ENCODE measurements at regions not wholly inside any gene's neighbourhood (a gene's known extent, or its start where the extent isn't known, plus 50 kb on each side); places are given as distances from the start of the nearest gene placed in this dataset.

- no peak overlapping the region for H2AFZ ChIP-seq (ENCODE audit: low read depth)
- H3K4me3 ChIP-seq (IDR thresholded peaks at IDR 0.05; ENCODE audit: insufficient read depth, low read depth, low read length), result no peak overlapping the region
- H3K4me1 ChIP-seq (ENCODE audit: low read depth, poor library complexity, severe bottlenecking), result no peaks in the 10 kb centered on the region
- H4K20me1 ChIP-seq (ENCODE audit: insufficient read depth), result no peaks in the 10 kb centered on the region
- TF ChIP-seq, protein P1, sequence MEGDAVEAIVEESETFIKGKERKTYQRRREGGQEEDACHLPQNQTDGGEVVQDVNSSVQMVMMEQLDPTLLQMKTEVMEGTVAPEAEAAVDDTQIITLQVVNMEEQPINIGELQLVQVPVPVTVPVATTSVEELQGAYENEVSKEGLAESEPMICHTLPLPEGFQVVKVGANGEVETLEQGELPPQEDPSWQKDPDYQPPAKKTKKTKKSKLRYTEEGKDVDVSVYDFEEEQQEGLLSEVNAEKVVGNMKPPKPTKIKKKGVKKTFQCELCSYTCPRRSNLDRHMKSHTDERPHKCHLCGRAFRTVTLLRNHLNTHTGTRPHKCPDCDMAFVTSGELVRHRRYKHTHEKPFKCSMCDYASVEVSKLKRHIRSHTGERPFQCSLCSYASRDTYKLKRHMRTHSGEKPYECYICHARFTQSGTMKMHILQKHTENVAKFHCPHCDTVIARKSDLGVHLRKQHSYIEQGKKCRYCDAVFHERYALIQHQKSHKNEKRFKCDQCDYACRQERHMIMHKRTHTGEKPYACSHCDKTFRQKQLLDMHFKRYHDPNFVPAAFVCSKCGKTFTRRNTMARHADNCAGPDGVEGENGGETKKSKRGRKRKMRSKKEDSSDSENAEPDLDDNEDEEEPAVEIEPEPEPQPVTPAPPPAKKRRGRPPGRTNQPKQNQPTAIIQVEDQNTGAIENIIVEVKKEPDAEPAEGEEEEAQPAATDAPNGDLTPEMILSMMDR (conservative IDR thresholded peaks at IDR 0.05; ENCODE audit: low read depth, low read length), result no peak
- no peaks in the 10 kb centered on the region for H3K79me2 ChIP-seq (ENCODE audit: insufficient read depth, low read depth)
- H3K36me3 ChIP-seq (ENCODE audit: insufficient read depth), result no peaks in the 10 kb centered on the region
- H3K9ac ChIP-seq, result no peak overlapping the region
- peaks cover 10% of the 10 kb centered on the region; the same call in 1 of the 2 replicates for H3K27me3 ChIP-seq (ENCODE audit: insufficient read depth, low read depth)
- no peak overlapping the region for H3K27ac ChIP-seq
- H3K4me2 ChIP-seq, result no peak overlapping the region
Observed at GRCh38 chr1:4118746-4119515, 218.9 kb upstream of the C1orf174 start.

GRCh38 chr1:4119516-4120220 is 219.6 kb upstream of the C1orf174 start:
- Histone ChIP-seq H3K27me3 (ENCODE audit: insufficient read depth, low read depth) (peaks cover 10% of the 10 kb centered on the region; the same call in 1 of the 2 replicates), H3K4me2 (no peak overlapping the region)

DNA sequence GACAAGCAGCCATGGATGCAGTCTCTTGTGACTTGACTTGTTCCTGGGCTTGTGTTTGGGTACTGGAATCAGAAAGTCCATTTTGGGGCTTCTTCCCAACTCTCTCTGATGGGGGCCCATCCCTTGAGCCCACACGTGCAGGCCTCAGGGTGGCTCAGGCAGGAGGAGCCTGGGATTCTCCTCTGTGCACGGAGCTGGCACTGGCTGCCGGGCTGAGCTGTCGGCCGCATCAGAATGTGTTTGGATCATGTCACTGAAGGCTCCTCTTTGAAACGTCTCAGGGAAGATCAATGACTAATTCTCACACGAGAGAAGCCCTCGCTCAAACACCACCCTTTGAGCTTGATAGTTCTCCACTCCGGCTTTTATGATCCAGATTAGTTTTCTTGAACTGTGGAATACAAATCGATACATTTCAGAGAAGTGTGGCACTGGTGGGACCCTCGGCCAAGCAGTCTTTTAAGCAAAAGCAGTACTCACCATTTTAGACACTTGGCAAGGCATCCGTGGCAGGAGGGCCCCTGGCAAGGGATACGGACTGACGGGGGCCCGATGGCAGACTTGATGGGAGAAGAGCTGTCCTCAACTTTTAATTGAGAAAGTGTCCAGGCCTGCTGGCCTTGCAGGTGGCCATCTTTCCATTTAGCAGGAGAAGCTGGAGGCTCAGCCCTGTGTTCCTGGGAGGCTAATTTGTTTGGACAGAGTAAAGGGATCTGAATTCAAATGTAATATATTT is 220.7 kb upstream of the C1orf174 start:
- no peak overlapping the region for H3K27ac ChIP-seq
- no peak overlapping the region for H3K4me3 ChIP-seq (IDR thresholded peaks at IDR 0.05; ENCODE audit: insufficient read depth, low read depth, low read length)
- H3K4me1 ChIP-seq (ENCODE audit: low read depth, poor library complexity, severe bottlenecking), result no peaks in the 10 kb centered on the region
- no peaks in the 10 kb centered on the region for H3K36me3 ChIP-seq (ENCODE audit: insufficient read depth)
- no peaks in the 10 kb centered on the region for H4K20me1 ChIP-seq (ENCODE audit: insufficient read depth)
- H3K79me2 ChIP-seq (ENCODE audit: insufficient read depth, low read depth), result no peaks in the 10 kb centered on the region
- TF ChIP-seq, protein P1 (conservative IDR thresholded peaks at IDR 0.05; ENCODE audit: low read depth, low read length), result no peak
- H3K27me3 ChIP-seq (ENCODE audit: insufficient read depth, low read depth), result peaks cover 10% of the 10 kb centered on the region; the same call in 1 of the 2 replicates
- no peak overlapping the region for H3K9ac ChIP-seq
- no peak overlapping the region for H3K4me2 ChIP-seq
- no peak overlapping the region for H2AFZ ChIP-seq (ENCODE audit: low read depth)

More at GRCh38 chr1:4119516-4120220, 219.6 kb upstream of the C1orf174 start:
- Histone ChIP-seq H2AFZ (ENCODE audit: low read depth) (no peak overlapping the region), H4K20me1 (ENCODE audit: insufficient read depth) (no peaks in the 10 kb centered on the region), H3K9ac (no peak overlapping the region), H3K79me2 (ENCODE audit: insufficient read depth, low read depth) (no peaks in the 10 kb centered on the region), H3K4me3 (IDR thresholded peaks at IDR 0.05; ENCODE audit: insufficient read depth, low read depth, low read length) (no peak overlapping the region), H3K4me1 (ENCODE audit: low read depth, poor library complexity, severe bottlenecking) (no peaks in the 10 kb centered on the region), H3K36me3 (ENCODE audit: insufficient read depth) (no peaks in the 10 kb centered on the region), H3K27ac (no peak overlapping the region)
- TF ChIP-seq, protein P1 (conservative IDR thresholded peaks at IDR 0.05; ENCODE audit: low read depth, low read length), result no peak

- H3K4me3 ChIP-seq (IDR thresholded peaks at IDR 0.05; ENCODE audit: insufficient read depth, low read depth, low read length), result no peak overlapping the region
- no peak overlapping the region for H3K9ac ChIP-seq
- no peak overlapping the region for H3K4me2 ChIP-seq
- no peak overlapping the region for H3K27ac ChIP-seq
- no peaks in the 10 kb centered on the region for H3K4me1 ChIP-seq (ENCODE audit: low read depth, poor library complexity, severe bottlenecking)
- peaks cover 13% of the 10 kb centered on the region; the same call in 1 of the 2 replicates for H3K27me3 ChIP-seq (ENCODE audit: insufficient read depth, low read depth)
- H3K79me2 ChIP-seq (ENCODE audit: insufficient read depth, low read depth), result no peaks in the 10 kb centered on the region
- TF ChIP-seq, protein P1 (conservative IDR thresholded peaks at IDR 0.05; ENCODE audit: low read depth, low read length), result no peak
- no peak overlapping the region for H2AFZ ChIP-seq (ENCODE audit: low read depth)
- no peaks in the 10 kb centered on the region for H4K20me1 ChIP-seq (ENCODE audit: insufficient read depth)
- H3K36me3 ChIP-seq (ENCODE audit: insufficient read depth), result no peaks in the 10 kb centered on the region
Observed at GRCh38 chr1:4121293-4121684, 221.2 kb upstream of the C1orf174 start.
